GM19240 (cell line): ENCODE measurements at regions not wholly inside any gene's neighbourhood (a gene's known extent, or its start where the extent isn't known, plus 50 kb on each side); places are given as distances from the start of the nearest gene placed in this dataset.

Source experiments
- DNase-seq: peaks from one replicate; pipeline ENCODE4 v3.0.0; 2011; ENCODE audit warnings: low spot score; ENCODE audit not compliant: insufficient read length

GRCh38 chr6:139844907-139845306 is 470.5 kb upstream of the CITED2 start:
- no peak for DNase-seq

GRCh38 chr6:139841794-139842215 is 467.4 kb upstream of the CITED2 start:
- DNase-seq = no peak

DNA sequence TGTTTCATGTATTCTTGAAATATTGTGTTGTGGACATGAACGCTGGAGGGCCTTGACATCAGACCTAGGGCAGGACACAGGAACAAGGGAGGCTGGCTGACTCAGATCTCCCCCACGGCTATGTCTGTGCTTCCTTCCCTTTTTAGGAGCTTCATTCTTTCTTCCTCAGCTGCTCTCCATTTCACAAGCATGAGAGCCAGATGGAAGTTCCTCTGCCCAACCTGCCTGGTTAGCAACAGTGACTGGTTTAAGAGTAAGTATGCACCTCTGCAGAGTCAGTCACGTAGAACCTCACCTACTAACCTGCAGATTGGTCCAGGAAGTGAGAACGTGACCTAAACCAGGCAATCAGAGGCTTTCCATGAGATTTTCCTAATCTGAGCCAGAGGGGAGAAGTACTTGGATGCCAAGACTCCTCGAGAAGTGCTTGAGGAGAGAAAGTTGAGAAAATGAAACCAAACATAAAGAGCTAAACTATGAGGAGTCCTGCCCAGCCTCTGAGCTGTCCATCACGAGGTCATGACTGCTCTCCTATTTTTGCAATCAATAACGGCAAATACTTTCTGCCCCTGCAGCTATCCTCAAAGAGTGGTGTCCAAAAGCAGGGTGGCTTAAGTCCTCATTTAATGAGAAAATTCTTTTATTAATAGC is 465.2 kb upstream of the CITED2 start:
- no peak for DNase-seq

- no peak for DNase-seq
Observed at GRCh38 chr6:139834232-139834631, 459.8 kb upstream of the CITED2 start.

DNA sequence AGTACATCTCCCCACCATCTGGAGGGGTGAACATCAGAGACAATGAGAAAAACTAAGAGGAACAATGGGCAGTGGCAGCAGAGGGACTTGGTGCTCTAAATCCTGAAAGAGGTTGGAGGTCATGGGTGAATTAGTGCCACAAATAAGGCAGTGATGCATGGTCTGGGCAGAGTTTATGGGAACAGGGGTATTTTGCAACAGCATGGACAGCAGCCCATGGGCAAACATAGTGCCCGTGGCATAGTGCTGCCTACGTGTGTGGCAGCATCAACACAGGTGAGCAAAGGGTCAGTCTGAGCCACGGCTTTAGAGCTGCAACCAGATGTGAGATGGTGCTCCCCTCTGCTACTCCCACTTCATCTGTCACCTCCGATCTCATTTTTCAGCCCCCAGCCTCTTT is 459.1 kb upstream of the CITED2 start:
- DNase-seq = no peak

DNA sequence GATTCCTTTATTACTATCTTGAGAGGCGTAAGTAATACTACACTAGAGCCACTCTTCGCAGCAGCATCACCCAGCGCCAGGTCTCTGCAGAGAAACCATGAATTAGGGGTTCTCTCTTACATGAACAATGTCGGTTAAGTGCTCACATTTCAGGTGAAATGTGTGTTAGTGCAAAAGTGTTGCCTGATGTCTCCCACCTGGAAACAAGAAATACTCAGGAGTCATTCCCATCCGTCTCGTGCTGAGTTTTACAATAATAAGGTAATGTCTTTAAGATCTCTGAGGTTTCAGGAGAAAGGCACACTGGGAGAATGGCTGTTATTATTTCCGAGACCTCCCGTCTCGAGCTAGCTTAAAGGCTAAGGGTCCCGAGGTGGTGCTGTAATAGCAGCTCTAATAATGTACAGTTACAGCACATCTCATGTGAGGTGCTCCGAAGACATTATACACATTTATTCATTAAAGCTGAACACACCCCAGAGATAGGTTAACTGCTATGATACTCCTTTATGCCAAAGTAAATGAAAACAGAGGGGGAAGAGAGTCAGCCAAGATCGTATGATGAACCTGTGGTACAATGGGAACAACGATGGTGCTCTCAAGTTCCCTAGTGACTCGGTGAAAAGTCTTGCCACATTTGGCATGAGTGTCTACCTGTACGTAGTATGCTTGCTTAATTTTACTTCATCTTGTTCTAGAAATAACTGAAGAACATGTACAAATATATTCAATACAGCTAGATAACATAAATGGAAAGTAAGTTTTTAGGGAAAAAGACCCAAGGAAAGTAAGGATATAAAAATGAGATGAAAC is 458.3 kb upstream of the CITED2 start:
- DNase-seq = no peak

DNA sequence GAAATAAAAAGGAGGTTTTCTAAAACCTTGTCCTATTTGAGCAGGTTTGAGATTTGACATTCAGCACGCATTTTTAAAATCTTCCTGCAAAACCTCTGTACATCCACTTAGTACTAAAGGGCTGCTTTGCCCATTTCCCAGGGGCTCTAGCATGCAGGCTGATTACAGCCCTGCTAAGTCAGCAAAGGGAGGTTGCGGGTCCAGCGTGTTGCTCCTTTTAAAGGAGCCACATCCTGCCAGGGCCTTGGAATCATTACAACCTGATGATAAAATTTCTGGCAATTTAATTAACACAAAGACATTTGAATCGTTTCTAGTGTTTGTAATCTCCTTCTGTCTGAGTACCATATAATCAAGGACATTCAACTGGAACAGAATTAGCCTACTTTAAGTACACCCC is 455.1 kb upstream of the CITED2 start:
- DNase-seq = no peak

DNA sequence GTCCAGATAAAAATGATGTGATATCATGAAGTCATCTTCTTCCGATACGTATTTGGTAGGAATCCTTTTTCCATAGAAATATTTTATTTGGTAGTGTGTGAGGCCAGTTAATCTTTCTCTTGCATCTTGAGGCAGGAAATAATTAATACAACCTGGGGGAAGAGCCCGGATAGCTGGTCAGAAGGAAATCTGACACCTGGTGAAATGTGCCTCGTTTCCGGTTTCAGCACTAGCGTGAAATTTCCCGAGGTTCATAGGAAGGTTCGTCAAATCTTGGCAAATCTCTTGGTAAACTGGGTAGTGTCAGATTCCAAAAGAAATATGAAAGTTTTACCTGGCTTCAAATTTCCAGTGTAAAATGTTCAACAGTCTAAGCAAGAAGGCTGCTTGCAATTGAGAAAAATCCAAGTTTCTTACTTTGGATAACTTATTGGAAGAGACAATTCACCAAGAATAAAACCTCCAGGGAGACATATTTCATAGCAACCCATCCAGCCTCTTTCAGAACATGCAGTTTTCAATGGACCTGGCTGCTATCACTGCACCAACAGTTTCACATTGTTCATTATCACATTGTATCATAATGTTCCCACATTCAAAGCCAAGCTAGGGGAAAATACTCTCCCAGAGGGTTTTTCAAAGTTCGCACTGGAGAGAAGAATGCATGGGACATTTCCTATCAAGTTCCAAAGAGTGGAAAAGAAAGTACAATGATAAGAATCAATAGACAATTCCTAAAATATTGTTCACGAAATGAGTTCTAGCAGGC is 454.5 kb upstream of the CITED2 start:
- no peak for DNase-seq

GRCh38 chr6:139825935-139826374 is 451.5 kb upstream of the CITED2 start:
- no peak for DNase-seq

DNA sequence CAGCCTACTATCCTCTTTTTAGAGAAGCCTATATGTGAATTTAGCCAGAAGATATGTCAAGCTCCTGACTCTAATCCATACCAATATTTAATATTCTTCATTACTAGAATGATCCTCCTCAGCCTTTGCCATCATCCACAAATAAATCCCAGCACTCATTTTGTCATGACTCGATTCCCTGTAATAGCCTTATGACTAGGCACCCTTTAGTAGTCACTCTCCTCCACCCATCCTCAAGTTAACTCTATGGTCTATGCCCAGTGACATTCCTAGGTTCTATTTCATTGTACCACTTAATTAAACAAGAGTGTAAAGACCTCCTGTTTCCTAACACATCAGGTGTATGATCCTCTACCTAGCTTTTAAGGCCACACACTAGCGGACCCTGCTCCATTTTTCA is 450.4 kb upstream of the CITED2 start:
- no peak for DNase-seq

GRCh38 chr6:139823808-139824126 is 449.3 kb upstream of the CITED2 start:
- DNase-seq = no peak

- no peak for DNase-seq
Observed at GRCh38 chr6:139823099-139823807, 448.8 kb upstream of the CITED2 start.

DNA sequence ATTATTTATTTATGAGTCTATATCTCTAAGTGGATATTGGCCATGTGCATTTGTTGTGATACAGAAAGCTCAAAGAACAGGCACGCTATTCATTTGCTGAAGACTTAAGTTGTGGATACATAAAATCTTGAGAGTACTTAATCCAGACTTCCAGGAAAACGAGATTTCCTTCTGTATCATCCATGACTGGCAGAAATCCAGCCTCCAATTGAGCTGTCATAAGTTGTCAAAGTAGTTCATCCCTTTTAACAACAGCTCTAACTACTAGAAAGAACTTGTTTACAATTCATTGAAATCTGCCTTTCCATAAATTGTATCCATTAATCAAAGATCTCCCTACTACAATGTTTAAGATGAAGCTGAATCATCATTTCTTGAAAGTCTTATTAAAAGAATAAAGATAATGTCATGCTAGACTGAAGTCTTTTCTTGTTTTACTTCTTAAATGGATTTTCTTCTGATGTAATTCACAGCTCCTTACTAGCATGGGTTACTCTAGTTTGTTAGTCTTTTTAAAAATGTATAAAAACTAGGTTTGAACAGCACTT is 447.3 kb upstream of the CITED2 start:
- no peak for DNase-seq

- no peak for DNase-seq
Observed at GRCh38 chr6:139820210-139820609, 445.8 kb upstream of the CITED2 start.

DNA sequence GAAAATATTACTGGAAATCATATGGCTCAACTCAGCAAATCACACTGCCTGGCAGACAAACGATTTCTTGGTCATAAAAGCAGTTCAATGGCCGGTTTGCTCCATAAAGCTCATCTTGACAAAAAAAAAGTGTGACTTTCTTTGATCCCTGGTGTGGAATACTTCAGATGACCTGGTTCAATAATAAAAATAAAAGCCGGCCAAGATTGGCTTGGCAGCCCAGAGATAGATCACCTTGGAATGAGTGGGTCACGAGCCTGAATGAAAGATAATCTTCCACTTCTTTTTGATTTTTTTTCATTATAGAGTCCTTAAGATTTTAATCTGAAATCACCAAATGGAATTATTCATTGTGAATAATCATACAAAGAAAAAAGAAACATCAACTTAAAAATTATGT is 445.3 kb upstream of the CITED2 start:
- DNase-seq = no peak

GRCh38 chr6:139812939-139813338 is 438.5 kb upstream of the CITED2 start:
- DNase-seq = no peak

- no peak for DNase-seq
Observed at GRCh38 chr6:139801571-139802321, 427.3 kb upstream of the CITED2 start.

GRCh38 chr6:139800837-139801236 is 426.4 kb upstream of the CITED2 start:
- no peak for DNase-seq

- DNase-seq = no peak
Observed at GRCh38 chr6:139790527-139790926, 416.1 kb upstream of the CITED2 start.

GRCh38 chr6:139784222-139784769 is 409.8 kb upstream of the CITED2 start:
- no peak for DNase-seq
